ENCODE measurements at regions not wholly inside any gene's neighbourhood (a gene's known extent, or its start where the extent isn't known, plus 50 kb on each side); places are given as distances from the start of the nearest gene placed in this dataset.
"Not testable (repeated sequence)": the region's sequence is repeated elsewhere in the genome, so short reads cannot be mapped to it uniquely, and the experiment has no call there.

DNA sequence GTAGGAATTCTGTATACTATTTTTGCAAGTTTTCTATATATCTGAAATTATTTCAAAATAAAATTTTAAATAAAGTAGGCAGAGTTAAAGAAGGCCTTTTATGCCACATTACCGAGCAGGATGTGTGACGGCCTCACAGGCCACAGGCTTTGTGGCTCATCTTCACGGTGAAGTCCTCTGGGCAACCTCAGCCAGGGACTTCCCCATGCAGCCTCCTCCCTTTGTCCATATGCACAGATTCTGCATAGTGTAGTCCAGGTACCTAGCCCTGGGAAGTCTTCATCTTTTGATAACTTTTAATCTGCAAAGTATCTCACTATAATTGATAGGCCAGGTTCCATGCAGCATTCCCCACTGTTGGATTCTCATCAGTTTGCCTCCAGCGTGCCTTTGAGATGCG lies 62.8 kb downstream of the ARHGAP11B start:
- ATAC-seq; intact Hi-C loops (cut with DNase I, micrococcal nuclease); DNase-seq: not testable (repeated sequence)

DNA sequence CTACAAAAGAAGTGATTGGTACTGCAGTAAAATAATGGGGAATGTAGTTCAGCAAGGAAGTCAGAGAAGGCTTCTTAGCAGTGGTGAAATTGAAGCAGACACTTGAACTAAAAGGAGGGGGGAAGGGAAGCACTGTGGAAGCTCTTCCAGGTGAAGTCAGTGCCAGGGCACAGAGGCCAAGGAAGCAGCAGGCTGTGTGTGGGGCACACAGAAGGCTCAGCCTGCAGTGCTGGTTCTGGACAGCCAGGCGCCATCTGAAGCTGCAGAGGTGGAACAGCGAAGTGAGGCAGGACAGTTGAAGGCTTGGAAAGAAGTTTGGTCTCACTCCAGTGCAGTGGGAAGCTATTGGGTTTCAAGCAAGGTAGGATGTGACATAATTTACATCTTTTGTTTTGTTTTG lies 64.2 kb downstream of the ARHGAP11B start:
- not testable (repeated sequence) for DNase-seq, ATAC-seq

DNA sequence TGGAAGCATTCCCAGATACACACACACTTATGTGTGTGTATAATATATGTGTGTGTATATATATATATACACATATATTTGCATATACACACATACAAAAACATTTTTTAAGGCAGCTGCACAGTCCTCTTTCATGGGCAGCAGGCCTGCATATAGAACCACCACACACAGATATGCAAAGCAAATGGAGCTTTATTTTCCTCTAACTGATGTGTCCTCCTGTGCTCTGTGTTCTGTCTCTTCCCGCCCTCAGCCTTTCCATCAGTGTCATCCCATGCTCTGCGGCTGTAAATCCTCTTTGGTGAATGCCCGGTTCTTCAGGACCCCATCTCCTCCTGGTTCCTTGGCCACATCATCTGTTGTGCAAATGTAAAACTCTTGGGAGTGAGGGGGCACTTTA lies 69.9 kb downstream of the ARHGAP11B start:
- DNase-seq; ATAC-seq; intact Hi-C loops (cut with DNase I, micrococcal nuclease): not testable (repeated sequence)

More for the DNA sequence above, 64.2 kb downstream of the ARHGAP11B start:
- intact Hi-C loops (cut with DNase I, micrococcal nuclease) = not testable (repeated sequence)

DNA sequence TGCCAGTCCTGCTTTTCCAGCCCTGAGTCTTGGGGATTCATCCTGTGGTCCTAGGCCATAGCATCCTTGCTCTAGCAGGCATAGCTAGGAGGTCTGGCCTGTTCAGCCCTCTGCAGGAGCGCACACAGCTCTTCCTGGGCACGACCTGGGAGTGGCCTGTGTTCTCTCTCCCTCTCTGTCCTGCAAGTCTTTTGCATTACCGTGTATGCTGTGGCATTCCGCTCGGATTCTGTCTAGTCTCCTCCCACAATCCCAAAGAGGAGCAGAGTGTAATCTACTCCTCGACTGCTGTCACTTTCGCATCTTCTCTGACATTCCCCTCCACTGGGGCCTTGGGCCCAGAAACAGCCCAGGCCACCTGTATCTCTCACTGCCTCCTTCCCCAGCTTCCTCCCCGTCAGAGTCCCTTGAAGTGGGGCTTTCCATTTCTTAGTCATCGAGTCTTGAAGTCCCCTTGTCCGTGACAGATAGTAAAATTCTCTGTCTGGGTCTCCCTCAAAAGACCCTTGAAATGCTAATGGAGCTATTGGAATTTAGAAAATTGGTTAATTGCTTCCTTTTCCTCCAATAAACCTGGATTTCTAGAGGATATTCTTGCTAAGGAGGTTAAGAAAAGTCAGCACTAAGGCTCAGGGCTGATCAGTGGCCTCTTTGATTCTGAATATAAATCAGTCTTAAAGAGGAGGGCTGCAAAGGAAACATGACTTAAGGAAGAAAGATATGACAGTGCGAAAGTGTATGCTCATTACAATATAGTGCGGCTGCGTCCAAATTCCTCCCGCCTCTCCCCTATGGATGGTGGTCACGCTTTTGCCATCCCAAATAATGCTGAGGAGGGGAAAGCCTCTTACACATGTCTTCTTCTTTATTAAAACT lies 70.7 kb downstream of the ARHGAP11B start:
- DNase-seq; intact Hi-C loops (cut with DNase I, micrococcal nuclease); ATAC-seq: not testable (repeated sequence)

DNA sequence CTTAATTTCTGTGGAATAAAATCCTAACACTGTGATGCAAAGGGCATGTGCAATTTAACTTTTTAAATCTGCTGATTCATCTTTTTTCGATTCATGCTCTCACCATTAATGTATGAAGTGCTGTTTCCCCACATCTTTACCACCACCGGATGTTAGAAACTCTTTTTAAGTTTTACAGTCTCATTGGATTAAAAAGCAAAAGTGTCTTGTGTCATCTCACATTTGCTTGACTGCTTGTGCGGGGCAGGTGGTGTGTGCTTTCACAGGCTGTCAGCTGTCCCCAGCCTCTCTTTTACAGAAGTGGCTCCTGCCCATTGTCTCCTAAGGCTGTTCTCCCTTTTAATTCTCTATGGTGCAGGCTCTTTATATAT lies 71.4 kb downstream of the ARHGAP11B start:
- not testable (repeated sequence) for ATAC-seq, DNase-seq

DNA sequence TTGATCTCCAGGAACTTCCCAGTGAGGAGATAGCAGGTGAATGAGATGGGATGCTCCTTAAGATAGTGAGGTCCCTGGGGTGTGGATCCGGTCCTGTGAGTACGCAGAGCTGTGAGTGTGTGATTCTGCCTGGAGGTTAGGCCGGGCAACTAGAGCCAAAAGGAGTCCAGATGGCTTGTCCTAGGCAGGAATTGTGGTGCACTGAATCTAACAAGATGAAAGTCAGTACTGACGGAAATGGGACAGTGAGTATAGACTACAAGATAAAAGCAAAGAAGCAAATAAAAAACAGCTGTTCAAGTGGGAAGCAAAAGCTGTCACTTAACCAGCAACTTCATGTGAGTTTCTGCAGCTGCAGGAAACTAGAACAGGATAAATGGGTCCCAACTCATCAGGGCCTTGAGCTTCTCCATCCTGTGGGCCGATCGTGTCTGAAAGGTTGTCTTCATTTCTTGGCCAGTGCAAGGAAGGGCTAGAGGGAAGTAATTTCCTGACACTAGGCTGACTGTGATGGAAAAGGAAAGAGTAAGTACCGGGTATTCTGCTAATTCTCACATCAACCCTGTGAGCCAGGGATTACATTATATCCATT lies 74.2 kb downstream of the ARHGAP11B start:
- ATAC-seq; intact Hi-C loops (cut with DNase I, micrococcal nuclease); DNase-seq: not testable (repeated sequence)

More for the DNA sequence above, 71.4 kb downstream of the ARHGAP11B start:
- intact Hi-C loops (cut with DNase I, micrococcal nuclease) = not testable (repeated sequence)

DNA sequence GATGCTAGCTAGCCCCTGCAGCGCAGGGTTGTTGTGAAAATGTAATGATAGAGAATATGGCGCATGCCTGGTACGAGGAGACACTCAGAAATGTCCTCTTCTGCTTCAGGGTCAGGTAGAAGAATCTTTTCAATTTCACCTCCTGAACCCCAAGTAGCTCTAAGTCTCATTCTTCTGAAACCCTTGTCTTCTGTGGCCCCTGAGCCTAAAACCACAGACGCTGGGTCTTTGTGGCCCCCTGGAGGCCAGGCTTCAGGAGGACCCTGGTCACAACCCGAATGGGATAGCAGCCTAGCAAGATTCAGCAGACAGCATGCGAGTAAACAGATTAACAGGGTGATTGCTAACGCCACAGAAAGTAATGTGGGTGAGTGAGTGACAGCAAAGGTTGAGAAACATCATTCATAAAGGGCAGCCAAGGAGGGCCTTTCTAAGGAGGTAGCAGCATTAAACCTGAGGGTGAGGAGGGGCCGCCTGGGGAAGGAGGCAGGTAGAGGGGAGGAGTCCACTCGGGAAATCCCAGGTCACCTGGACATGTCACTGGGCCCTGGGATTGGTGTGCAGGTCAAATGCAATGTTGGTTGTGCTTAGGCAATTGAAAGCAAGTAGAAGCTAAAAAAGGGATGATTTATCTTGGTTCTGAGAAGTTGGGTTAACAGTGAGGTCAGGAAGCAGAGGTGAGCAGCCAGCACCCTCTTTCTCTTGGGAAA lies 82.2 kb downstream of the ARHGAP11B start:
- DNase-seq; intact Hi-C loops (cut with DNase I, micrococcal nuclease); ATAC-seq: not testable (repeated sequence)

DNA sequence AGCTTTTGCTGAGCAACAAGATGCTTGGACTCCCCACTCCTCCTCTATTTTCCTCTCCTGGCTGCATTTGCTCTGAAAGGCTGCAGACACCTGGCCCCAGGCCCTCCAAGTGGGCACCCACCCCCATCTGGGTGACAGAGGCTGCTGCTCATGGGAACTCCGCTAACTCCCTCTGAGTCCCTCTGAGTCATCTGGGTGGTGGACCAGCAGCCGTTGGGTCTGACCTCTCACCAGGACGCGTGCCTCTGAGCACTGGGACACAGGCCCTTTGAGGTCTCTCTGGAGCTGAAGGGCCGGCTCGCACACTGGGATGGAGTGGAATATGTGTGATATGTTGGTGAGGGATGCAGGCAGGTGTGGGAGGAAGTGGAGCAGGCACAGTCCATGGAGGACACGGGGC lies 82.9 kb downstream of the ARHGAP11B start:
- ATAC-seq; intact Hi-C loops (cut with DNase I, micrococcal nuclease); DNase-seq: not testable (repeated sequence)

DNA sequence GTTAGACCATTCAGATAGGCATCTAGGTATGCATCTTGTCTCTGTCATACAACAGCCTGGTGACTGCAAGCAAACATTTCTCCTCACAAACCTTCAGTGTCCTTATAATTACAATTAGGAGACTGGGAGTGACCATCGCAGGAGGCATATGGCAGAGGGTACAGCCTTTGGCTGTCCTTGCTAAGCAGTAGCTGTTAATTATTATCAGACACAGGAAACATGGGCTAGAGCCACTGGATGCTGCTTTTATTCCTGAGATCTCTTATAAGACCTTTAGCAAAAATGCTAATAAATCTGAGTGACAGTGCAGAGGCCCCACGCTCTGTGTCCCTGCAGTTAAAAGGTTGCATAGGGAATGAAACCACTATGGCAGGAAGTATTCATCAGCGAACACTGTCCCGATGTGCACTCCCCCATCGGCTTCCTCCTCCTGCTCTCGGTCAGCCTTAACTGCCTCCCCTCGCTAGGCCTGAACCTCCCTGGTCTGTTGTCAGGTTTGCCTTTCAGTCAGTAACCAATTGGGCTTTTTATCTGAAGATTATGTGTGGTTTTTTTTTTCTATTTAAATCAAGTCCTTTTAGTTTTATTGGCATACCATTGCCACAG lies 92.2 kb downstream of the ARHGAP11B start:
- ATAC-seq; intact Hi-C loops (cut with DNase I, micrococcal nuclease); DNase-seq: not testable (repeated sequence)

DNA sequence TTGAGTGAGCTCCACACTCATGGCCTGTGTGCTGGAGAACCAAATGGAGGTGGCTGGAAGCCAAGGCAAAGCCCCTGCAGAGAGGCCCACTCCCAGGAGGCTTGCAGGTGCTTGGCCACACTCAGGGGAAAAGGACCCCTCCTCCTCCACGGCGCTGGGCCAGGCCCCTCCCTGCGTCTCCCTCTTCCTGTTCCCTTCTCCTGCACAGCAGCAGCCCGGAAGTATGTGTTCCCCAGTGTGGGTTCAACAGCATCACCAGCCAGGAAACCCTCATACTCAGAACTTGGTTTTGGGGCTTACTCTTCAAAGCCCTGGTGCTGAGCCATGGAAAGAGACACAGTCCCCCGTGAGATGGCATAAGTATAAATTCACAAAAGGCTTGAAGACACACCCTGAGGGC lies 93.4 kb downstream of the ARHGAP11B start:
- intact Hi-C loops (cut with DNase I, micrococcal nuclease); DNase-seq; ATAC-seq: not testable (repeated sequence)

DNA sequence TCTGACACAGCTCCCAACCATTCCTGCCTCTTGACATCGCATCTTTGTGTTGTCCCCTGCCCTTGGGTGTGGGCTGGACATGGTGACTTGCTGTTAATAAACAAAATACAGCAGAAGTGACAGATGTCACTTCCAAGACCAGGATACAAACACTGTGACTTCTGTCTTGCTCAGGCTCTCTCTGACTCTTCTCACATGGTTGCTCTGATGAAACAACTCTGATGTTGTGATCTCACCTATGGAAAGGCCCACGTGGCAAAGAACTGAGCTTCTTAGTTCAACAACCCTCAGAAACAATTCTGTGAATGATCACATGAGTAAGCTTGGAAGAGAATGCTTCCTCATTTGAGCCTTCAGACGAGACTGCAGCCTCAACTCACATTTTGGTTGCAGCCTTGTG lies 94.9 kb downstream of the ARHGAP11B start:
- ATAC-seq; DNase-seq; intact Hi-C loops (cut with DNase I, micrococcal nuclease): not testable (repeated sequence)

DNA sequence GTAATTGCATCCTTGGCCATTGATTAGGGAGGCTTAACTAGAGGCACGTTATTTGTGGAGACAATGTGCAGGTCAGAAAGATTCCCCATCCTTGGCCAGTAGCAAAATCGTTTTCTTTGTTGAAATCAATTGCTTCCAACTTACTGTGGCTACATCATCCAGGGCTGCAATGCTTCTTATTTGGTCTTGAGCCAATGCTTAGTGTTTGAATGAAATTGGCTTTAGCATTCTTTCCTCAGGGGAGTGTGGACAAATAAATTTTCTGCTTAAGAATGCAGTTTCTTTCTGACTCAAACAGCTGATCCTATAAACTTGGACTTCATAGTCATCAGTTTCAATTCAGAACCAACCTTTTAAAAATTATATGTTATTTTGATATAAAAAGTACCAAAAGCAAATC lies 95.6 kb downstream of the ARHGAP11B start:
- ATAC-seq; intact Hi-C loops (cut with DNase I, micrococcal nuclease); DNase-seq: not testable (repeated sequence)

DNA sequence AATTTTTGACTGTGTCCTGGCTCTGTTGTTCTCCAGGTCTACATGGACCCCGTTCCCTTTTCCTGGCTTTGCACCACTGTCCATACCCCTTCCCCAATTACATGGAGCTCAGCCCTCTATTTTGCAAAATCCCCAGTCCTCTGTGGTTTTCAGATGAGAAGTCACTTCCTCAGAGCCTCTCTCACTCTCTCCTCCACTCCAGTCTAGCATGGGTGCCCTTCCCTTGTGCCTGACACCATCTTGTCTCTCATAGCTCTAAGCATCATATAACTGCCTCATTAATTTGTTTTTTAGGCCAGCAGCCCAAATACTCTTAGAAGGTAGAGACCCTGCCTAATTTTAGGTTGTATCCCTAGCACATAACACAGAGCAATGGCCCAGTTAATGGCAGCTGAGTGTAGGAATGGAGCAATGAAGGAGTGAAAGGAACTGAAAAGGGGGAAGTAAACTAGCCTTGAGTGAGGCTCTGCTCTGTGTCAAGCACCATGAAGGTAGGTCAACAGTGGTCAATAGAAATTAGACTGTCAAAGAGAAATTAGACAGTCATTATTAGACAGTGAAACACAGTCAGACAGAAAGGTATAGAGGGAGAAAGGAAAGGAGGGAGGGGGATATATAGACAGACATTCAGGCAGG lies 97.7 kb downstream of the ARHGAP11B start:
- ATAC-seq; intact Hi-C loops (cut with DNase I, micrococcal nuclease); DNase-seq: not testable (repeated sequence)

DNA sequence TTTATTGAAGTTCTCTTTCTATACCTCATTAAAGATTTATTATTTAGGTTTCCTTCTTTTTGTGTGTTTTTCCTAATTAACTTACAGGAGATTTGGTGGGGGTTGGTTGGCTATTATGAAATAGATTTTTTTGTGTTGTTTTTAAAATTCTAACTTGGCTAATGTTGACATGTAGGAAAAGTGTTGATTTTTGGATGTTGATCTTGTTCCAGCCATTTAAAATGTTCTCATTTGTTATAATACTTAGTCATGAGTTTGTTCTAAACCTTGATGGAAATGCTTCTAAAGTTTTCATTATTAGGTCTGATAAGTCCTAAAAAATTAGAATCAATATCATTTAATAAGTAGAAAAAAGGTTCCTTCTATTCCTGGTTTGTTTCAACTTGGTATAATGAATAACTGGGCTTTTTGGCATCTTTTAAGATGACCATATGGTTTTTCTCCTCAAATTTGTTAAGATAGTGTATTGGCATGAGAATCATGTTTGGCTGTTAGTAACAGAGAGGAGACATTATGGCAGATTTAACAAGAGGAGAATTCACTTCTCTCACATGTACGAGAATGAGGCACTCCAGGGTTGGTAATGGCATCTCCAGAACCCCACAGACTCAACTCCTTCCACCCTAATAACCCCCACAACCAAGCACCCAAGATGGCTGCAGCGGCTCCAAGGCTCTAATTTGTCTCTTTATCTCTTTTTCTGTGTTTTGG lies 104.1 kb downstream of the ARHGAP11B start:
- DNase-seq; ATAC-seq; intact Hi-C loops (cut with DNase I, micrococcal nuclease): not testable (repeated sequence)

DNA sequence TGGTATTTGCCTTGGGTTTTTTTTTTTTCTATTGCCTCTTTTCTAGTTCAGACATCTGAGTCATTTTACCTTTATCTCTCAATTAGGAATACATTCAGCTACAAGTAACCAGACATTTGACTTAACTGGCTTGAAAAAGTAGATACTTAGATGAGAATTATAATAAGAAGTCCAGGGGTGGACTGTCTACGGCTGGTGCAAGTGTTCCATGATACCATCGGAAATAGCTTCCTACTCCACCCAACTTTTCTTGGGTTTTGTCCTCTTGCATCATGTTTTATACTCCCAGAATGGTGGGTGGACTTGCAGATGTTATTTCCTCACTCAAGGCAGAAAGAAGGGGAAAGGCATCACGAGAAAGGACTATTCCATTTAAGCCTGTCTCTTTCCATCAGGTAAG lies 104.7 kb downstream of the ARHGAP11B start:
- DNase-seq; ATAC-seq; intact Hi-C loops (cut with DNase I, micrococcal nuclease): not testable (repeated sequence)

DNA sequence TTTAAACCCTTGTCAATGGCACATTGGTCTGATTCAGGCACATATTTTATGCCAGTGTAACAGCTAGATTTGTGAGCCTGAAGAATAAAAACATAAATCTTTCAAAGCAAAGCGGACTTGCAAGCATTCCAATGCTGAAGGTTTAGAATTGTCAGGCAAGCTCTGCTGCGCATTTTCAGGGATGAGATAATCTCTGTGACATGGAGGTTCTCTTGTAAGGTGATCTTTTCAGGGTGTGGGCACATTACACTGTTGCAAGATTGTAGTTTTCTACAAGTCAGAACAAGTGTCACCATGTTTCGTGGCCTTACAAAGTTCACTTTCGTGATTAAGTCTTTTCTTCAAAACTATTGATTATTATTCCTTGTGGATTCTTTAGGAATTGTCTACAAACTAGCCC lies 106.2 kb downstream of the ARHGAP11B start:
- ATAC-seq; DNase-seq; intact Hi-C loops (cut with DNase I, micrococcal nuclease): not testable (repeated sequence)

DNA sequence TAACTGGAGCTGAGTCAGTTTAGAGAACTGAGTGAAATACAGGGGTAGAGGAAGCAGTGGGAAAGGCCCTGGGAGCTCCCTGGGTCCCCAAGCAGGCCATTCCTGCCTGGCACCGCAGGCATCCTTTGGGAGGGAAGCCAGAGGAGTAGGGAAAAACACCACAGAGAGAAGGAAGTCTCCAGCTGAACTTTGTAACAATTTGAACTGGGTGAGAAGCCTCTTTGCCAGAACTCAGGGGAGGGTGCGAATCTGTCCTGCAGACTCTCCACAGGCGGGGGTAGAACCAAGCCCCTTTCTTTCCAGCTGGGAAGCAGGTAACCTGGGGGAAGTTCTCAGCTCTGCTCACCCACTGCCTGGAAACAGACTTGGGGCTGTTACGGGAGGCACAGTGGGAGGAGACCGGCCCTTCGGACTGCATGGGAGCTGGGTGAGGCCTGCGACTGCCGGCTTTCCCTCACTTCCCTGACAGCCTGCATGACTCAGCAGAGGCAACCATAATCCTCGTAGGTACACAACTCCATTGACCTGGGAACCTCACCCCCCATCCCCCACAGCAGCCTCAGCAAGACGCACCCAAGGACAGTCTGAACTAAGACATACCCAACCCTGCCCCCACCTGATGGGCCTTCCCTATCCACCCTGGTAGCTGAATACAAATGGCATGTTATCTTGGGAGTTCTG lies 110.1 kb downstream of the ARHGAP11B start:
- ATAC-seq (peak; percentile 92), DNase-seq (peak; percentile 23 to 77)
- intact Hi-C loops (cut with DNase I, micrococcal nuclease) = not testable (repeated sequence)

All from left colon (tissue), 2 donors.